Neural progenitor cell (in vitro differentiated cells): ENCODE measurements at regions not wholly inside any gene's neighbourhood (a gene's known extent, or its start where the extent isn't known, plus 50 kb on each side); places are given as distances from the start of the nearest gene placed in this dataset.

ENCODE experiments used
- CTCF ChIP-seq: fragments of 200-600 bp; sonication (generic); IDR thresholded peaks from 2 replicates; pipeline ENCODE4 v1.5.1; 2017; ENCODE audit warnings: antibody characterized with exemption, mild to moderate bottlenecking
- EZH2phosphoT487 ChIP-seq: fragments of 200-600 bp; sonication (generic); IDR thresholded peaks from 2 replicates; pipeline ENCODE4 v1.6.1; 2017; ENCODE audit warnings: antibody characterized with exemption

DNA sequence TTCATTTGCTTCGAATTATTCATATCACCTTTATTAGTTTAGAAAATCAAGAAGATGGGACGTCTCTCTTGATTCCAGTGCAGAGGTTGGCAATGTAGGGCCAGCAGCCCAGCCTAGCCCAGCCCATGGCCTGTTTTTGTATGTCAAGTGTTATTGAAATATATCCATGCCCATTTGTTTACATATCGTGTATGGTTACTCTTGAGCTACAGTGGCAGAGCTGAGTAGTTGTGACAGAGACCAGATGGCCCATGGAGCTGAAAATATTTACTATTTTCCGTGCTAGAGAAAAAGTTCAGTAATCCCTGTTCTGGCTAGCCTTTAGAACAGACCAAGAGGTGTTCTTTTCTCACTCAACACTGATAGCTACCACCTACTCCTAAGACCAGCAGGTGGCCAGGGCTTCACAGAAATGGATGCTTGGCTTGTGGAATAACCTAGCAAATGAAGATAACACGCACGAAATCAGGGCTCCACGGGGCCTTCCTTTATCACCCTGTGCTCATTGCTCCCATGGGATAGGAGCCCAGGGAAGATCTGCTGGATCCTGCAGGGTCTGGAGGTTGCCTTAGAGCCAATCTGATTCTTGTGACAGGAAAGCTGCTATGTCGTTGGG is 123.2 kb upstream of the ANKFN1 start:
- TF ChIP-seq CTCF (no peak), EZH2phosphoT487 (no peak)
